Breast epithelium (tissue), 4 donors: ENCODE measurements at regions not wholly inside any gene's neighbourhood (a gene's known extent, or its start where the extent isn't known, plus 50 kb on each side); places are given as distances from the start of the nearest gene placed in this dataset.

ENCODE experiments used
- DNase-seq, 2 donors: peaks; one replicate each; pipeline ENCODE4 v3.0.0-alpha.2; 2019; ENCODE audit warnings: low spot score in 2 of 2
- H3K27ac ChIP-seq, 2 donors: fragments of 200-600 bp; sonication (generic) in 1 of 2; one replicate each; pipeline ENCODE4 v1.5.1; 2016 to 2019; ENCODE audit warnings: mild to moderate bottlenecking in 1 of 2
- H3K27me3 ChIP-seq, 2 donors: fragments of 200-600 bp; sonication (generic) in 1 of 2; one replicate each; pipeline versions ENCODE4 v1.5.1 to v1.6.0; 2017 to 2019; ENCODE audit warnings: control low read depth in 1 of 2, mild to moderate bottlenecking in 1 of 2
- H3K36me3 ChIP-seq: fragments of 200-600 bp; one replicate; pipeline ENCODE4 v1.5.1; 2019
- H3K4me1 ChIP-seq, 2 donors: fragments of 200-600 bp; sonication (generic); one replicate each; pipeline ENCODE4 v1.5.1; 2016 to 2019; ENCODE audit warnings: control low read depth in 1 of 2
- H3K4me3 ChIP-seq, 3 donors: fragments of 200-600 bp; sonication (generic); 1 replicate in 2 of 3; 2 replicates in 1 of 3; pipeline ENCODE4 v1.5.1; 2016 to 2019; ENCODE audit warnings: mild to moderate bottlenecking in 3 of 3, moderate library complexity in 2 of 3
- H3K9me3 ChIP-seq, 2 donors: fragments of 200-600 bp; sonication (generic) in 1 of 2; one replicate each; pipeline ENCODE4 v1.5.1; 2016 to 2019; ENCODE audit warnings: control low read depth in 1 of 2
- POLR2A ChIP-seq: fragments of 450-650 bp; IDR thresholded peaks from one replicate; pipeline ENCODE4 v1.6.1; 2016; ENCODE audit warnings: antibody characterized with exemption, mild to moderate bottlenecking, moderate library complexity
- POLR2AphosphoS5 ChIP-seq, 3 donors: sonication (generic); formaldehyde crosslinking; IDR thresholded peaks; one replicate each; pipeline ENCODE4 v1.6.1; 2017; ENCODE audit warnings: antibody characterized with exemption in 3 of 3
- intact Hi-C: fragments of 100-400 bp; cut with DNase I; formaldehyde crosslinking; loops from one replicate; pipeline ENCODE4 v1.15.1; 2023; ENCODE audit warnings: low total_unique reads
- TF ChIP-seq, protein P1 (sequence below), 3 donors: fragments of 450-650 bp; IDR thresholded peaks; one replicate each; pipeline ENCODE4 v1.5.1; 2016 to 2017; ENCODE audit warnings: antibody characterized with exemption in 3 of 3, mild to moderate bottlenecking in 3 of 3, moderate library complexity in 3 of 3

DNA sequence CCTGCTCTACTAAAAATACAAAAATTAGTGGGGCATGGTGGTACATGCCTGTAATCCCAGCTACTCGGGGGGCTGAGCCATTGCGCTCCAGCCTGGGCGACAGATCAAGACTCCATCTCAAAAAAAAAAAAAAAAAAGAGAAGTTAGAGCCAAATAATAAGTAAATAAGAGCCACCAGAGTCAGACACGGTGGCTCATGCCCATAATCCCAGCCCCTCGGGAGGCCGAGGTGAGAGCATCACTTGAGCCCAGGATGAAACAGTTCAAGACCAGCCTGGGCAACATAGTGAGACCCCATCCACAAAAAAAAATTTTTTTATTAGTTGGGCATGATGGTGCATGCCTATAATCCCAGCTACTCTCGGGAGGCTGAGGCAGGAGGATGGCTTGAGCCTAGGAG is 85.8 kb upstream of the LARP1 start:
- Histone ChIP-seq H3K27ac (no peak overlapping the region), H3K9me3 (peaks cover 8 to 18% of the 10 kb centered on the region in 2 donors), H3K4me3 (no peak overlapping the region), H3K4me1 (no peaks in the 10 kb centered on the region), H3K27me3 (no peaks in the 10 kb centered on the region), H3K36me3 (no peaks in the 10 kb centered on the region)
- intact Hi-C loops: no loop called here
- DNase-seq: no peak
- TF ChIP-seq POLR2A: no peak
- TF ChIP-seq, protein P1, sequence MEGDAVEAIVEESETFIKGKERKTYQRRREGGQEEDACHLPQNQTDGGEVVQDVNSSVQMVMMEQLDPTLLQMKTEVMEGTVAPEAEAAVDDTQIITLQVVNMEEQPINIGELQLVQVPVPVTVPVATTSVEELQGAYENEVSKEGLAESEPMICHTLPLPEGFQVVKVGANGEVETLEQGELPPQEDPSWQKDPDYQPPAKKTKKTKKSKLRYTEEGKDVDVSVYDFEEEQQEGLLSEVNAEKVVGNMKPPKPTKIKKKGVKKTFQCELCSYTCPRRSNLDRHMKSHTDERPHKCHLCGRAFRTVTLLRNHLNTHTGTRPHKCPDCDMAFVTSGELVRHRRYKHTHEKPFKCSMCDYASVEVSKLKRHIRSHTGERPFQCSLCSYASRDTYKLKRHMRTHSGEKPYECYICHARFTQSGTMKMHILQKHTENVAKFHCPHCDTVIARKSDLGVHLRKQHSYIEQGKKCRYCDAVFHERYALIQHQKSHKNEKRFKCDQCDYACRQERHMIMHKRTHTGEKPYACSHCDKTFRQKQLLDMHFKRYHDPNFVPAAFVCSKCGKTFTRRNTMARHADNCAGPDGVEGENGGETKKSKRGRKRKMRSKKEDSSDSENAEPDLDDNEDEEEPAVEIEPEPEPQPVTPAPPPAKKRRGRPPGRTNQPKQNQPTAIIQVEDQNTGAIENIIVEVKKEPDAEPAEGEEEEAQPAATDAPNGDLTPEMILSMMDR (IDR thresholded peaks at IDR 0.05): no peak
- no peak for TF ChIP-seq POLR2AphosphoS5 (IDR thresholded peaks at IDR 0.05)

DNA sequence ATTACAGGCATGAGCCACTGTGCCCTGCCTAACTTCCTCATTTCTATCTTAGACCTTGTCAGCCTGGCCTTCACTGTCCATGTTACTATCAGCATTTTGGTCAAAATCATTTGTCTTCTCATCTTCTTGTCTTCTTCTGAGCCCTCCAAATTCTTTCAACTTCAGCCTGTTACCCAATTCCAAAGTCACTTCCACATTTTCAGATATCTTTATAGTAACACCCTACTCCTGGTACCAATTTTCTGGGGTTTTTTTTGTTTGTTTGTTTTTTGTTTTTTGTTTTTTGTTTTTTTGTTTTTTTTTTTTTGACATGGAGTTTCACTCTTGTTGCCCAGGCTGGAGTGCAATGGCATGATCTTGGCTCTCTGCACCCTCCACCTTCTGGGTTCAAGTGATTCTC is 90.3 kb upstream of the LARP1 start:
- no peaks in the 10 kb centered on the region for H3K4me1 ChIP-seq
- H3K9me3 ChIP-seq: peaks cover 15 to 27% of the 10 kb centered on the region in 2 donors
- TF ChIP-seq, protein P1 (IDR thresholded peaks at IDR 0.05): no peak
- no peak for TF ChIP-seq POLR2A
- TF ChIP-seq POLR2AphosphoS5 (IDR thresholded peaks at IDR 0.05): no peak
- H3K36me3 ChIP-seq: no peaks in the 10 kb centered on the region
- no peaks in the 10 kb centered on the region for H3K27me3 ChIP-seq
- intact Hi-C loops: no loop called here
- H3K27ac ChIP-seq: no peak overlapping the region
- no peak overlapping the region for H3K4me3 ChIP-seq
- no peak for DNase-seq

DNA sequence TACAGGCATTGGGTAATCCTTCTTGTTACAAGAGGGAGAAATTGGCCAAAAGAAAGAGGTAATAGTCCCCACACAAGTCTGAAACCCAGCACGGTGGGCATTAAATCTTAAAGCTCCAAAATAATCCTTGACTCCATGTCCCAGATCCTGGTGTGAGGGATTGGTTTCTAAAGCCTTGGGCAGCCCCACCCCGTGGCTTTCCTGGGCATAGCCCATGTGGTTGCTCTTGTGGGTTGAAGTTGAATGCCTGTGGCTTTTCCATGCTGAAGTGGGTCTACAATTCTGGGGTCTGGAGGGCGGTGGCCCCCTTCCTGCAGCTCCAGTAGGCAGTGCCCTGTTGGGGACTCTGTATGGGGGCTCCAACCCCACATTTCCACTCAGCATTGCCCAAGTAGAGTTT is 91.8 kb upstream of the LARP1 start:
- TF ChIP-seq POLR2AphosphoS5 (IDR thresholded peaks at IDR 0.05): no peak
- TF ChIP-seq, protein P1 (IDR thresholded peaks at IDR 0.05): no peak
- TF ChIP-seq POLR2A: no peak
- DNase-seq: no peak
- H3K36me3 ChIP-seq: no peaks in the 10 kb centered on the region
- no peaks in the 10 kb centered on the region for H3K4me1 ChIP-seq
- H3K27ac ChIP-seq: no peak overlapping the region
- intact Hi-C loops: no loop called here
- peaks cover 13 to 21% of the 10 kb centered on the region in 2 donors for H3K9me3 ChIP-seq
- H3K27me3 ChIP-seq: no peaks in the 10 kb centered on the region
- H3K4me3 ChIP-seq: no peak overlapping the region

DNA sequence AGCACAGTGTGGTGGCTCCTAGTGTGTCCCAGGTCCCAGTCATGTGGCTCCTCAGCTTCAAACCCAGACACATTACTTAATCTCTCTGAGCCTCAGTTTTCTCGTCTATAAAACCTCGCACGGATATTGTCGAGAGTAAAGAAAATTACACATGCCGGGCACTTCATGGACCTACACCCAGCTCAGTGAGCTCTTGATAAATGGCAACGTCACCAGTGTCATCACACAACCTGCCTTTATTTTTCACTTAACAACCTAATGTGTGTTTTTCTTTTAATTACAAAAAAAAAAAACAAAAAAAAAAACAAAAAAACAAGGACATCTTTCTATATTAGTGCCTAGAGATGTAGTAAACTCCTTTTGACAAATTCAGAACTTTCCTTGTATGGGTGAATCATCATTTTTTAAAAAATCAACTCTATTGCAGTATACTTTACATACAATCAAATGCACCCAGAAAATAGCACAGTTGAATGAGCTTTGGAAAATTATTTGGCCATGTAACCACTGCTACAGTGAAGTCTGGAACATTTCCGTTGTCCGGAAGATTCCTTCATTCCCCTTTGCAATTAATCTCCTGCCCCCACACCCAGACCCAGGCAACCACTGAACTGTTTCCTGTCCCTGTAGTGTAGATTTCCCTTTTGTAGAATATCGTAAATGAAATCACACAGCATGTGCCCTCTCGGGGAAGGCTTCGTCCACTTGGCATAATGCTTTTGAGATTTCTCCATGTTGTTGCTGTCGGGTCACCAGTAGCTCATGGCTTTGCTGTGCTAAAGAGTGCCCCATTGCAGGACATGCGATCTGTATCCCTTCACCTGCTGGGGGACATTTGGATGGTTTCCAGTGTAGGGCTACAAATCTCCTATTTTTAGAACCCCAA is 100.4 kb upstream of the LARP1 start:
- Histone ChIP-seq H3K9me3 (no peaks in the 10 kb centered on the region), H3K27me3 (no peaks in the 10 kb centered on the region), H3K27ac (peak overlapping the region in 1 of 2 donors; percentile 48), H3K36me3 (no peaks in the 10 kb centered on the region), H3K4me3 (peak overlapping the region in 1 of 3 donors; percentile 0), H3K4me1 (peaks cover 0 to 5% of the 10 kb centered on the region in 2 donors)
- no peak for TF ChIP-seq POLR2A
- TF ChIP-seq, protein P1 (IDR thresholded peaks at IDR 0.05): no peak
- no peak for TF ChIP-seq POLR2AphosphoS5 (IDR thresholded peaks at IDR 0.05)
- intact Hi-C loops: loop anchor here (10.0 kb wide), 1 partner anchor 150 kb away; no protein-coding TSS in a partner anchor
- no peak for DNase-seq

DNA sequence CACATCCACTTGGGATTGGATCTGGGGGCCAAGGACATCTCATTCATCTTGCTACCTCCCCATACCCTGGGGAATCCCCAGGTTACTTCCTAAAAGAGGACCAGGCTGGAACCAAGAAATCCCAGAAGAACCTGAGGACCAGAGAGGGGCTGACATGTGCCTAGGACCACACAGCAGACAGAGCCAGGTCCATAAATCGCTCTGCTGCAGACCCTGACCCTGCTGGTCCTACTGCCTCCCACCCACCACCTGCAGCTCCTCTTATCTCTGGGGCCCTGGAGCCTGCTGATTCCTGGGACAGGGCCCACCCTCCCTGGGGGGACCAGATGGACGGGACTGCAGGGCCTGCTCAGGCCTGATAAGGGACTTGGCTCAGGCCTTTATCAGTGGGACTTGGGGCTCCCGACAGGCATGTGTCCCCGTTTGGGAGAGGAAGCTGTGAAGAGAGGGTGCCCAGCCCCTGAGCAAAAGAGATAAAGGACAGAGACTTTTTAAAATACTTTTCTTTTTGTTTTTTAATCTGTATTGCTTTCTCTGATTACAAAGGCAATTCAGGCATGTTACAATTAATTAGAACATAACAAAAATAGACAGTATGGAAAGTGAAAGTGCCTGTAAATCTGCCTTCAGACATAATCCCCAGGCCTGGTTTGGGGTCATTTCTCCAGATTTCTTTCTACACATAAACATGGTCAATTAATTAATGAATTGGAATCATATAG is 101.3 kb upstream of the LARP1 start:
- TF ChIP-seq POLR2A: no peak
- TF ChIP-seq POLR2AphosphoS5 (IDR thresholded peaks at IDR 0.05): no peak
- TF ChIP-seq, protein P1 (IDR thresholded peaks at IDR 0.05): no peak
- Histone ChIP-seq H3K4me3 (peak overlapping the region in 1 of 3 donors; percentile 0), H3K9me3 (no peaks in the 10 kb centered on the region), H3K27ac (no peak overlapping the region), H3K4me1 (peaks cover 0 to 5% of the 10 kb centered on the region in 2 donors), H3K27me3 (no peaks in the 10 kb centered on the region), H3K36me3 (no peaks in the 10 kb centered on the region)
- intact Hi-C loops: loop anchor here (10.0 kb wide), 1 partner anchor 151 kb away; no protein-coding TSS in a partner anchor
- DNase-seq: no peak
